Vagina (tissue), 2 donors: ENCODE measurements at regions not wholly inside any gene's neighbourhood (a gene's known extent, or its start where the extent isn't known, plus 50 kb on each side); places are given as distances from the start of the nearest gene placed in this dataset.

Experiments
- POLR2A ChIP-seq, 2 donors: fragments of 450-650 bp; IDR thresholded peaks; one replicate each; pipeline ENCODE4 v1.6.1; 2017; ENCODE audit warnings: antibody characterized with exemption in 2 of 2, mild to moderate bottlenecking in 2 of 2, moderate library complexity in 2 of 2
- TF ChIP-seq, protein P1 (sequence below), 3 experiments: fragments of 450-650 bp in 2 of 3; fragments of 200-600 bp in 1 of 3; sonication (generic) in 1 of 3; IDR thresholded peaks; one replicate each; pipeline ENCODE4 v1.5.1; 2017 to 2019; ENCODE audit warnings: antibody characterized with exemption in 3 of 3, mild to moderate bottlenecking in 2 of 3, moderate library complexity in 2 of 3

DNA sequence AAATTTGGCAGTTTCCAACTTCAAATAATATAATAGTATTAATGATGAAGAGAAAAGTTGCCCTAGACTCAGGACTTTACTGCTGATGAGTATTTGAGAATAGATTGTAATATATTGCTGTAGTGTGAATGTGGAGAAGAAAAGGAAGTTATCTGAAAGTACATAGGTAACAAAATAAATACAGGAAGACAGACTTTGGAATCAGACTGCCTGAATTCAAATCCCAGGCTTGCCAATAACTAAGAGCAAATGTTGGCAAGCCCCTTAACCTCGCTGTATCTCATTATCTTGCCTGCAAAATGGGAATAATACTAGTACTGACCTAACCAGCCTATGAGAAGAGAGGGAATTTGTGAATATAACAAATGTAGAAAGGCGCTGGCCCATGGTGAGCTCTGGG is 765.2 kb upstream of the ID2 start:
- TF ChIP-seq POLR2A (IDR thresholded peaks at IDR 0.05), result no peak
- TF ChIP-seq, protein P1, sequence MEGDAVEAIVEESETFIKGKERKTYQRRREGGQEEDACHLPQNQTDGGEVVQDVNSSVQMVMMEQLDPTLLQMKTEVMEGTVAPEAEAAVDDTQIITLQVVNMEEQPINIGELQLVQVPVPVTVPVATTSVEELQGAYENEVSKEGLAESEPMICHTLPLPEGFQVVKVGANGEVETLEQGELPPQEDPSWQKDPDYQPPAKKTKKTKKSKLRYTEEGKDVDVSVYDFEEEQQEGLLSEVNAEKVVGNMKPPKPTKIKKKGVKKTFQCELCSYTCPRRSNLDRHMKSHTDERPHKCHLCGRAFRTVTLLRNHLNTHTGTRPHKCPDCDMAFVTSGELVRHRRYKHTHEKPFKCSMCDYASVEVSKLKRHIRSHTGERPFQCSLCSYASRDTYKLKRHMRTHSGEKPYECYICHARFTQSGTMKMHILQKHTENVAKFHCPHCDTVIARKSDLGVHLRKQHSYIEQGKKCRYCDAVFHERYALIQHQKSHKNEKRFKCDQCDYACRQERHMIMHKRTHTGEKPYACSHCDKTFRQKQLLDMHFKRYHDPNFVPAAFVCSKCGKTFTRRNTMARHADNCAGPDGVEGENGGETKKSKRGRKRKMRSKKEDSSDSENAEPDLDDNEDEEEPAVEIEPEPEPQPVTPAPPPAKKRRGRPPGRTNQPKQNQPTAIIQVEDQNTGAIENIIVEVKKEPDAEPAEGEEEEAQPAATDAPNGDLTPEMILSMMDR (IDR thresholded peaks at IDR 0.05), result no peak
